ENCODE measurements at regions not wholly inside any gene's neighbourhood (a gene's known extent, or its start where the extent isn't known, plus 50 kb on each side); places are given as distances from the start of the nearest gene placed in this dataset.
"Not testable (repeated sequence)": the region's sequence is repeated elsewhere in the genome, so short reads cannot be mapped to it uniquely, and the experiment has no call there.

DNA sequence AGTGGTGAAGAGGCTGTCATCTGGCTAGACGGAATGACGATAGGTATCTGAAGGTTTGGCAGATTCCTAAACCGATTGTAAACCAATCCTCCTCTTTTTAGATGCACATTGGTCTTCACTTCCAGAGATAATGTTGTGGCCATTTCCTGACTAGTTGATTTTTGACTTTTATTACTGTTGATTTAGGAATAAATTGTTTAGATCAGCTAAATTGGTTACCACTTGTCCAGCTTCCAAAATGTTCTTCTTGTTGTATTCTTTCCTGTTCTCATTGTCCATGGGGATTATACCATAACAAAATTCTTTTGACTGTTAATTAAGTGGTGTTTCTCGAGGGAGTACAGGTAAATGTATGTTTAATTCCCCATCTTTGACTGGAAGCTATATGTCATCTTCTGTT is 119.7 kb downstream of the MACROH2A1 start:
- no peak for FAIRE-seq

DNA sequence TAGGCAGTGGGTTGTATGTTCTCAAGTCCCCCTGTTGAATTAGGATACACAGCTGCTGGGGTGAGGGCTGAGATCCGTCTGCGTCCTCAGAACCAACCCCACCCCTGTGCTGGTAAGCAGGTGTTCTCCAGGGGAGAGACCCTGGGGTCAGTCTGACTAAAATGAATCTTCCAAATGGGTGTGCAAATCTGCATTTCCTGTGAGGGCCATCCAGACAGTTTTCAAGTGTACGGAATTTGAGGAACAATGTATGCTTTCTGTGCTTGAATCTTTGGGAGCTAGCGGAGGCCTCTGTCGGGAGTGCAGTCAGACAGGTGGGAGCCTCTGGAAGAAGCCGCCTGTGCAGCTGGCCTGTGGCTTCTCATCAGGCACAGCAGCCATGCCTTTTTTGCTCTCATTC is 122.9 kb downstream of the MACROH2A1 start:
- FAIRE-seq, result no peak

DNA sequence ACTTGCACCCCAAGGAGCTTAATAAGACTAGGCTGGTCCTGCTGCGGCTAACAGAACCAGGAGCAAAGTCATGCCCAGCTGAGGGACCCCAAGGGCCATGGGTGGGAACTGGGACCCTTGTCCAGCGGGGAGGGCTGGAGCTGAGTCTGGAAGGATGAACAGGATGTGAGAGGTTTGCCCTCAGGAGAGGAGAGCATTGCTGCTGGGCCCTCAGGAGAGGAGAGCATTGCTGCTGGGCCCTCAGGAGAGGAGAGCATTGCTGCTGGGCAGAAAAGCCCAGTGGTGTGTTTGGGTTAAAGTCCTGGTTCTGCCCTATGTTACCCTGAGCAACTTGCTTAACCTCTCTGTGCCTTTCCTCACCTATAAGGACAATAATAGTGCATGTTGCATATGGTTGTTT is 125.8 kb downstream of the MACROH2A1 start:
- no peak for FAIRE-seq

DNA sequence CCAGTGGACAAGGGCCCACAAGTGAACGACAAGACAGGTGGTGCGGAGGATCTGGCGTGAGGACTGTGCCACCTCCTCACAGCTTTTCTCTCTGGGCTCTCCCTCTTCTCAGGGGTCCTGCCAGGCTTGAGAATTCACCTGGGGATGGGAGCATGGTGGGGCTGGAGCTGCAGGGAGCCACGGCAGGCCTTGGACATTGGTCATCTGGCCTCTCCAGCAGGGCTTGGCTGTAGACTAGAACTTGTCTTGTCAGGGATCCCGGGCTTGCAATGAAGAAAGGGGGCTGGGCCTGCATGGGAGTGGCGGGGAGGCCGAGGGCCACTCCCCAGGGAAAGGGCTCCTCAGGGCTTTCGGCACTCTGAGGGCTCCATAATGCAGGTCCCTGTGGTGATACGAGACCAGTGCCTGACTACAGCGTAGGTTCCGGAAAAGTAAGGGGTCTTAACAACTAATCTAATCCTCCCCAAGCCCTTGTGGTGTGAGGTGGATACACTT is 126.7 kb downstream of the MACROH2A1 start:
- no peak for FAIRE-seq

DNA sequence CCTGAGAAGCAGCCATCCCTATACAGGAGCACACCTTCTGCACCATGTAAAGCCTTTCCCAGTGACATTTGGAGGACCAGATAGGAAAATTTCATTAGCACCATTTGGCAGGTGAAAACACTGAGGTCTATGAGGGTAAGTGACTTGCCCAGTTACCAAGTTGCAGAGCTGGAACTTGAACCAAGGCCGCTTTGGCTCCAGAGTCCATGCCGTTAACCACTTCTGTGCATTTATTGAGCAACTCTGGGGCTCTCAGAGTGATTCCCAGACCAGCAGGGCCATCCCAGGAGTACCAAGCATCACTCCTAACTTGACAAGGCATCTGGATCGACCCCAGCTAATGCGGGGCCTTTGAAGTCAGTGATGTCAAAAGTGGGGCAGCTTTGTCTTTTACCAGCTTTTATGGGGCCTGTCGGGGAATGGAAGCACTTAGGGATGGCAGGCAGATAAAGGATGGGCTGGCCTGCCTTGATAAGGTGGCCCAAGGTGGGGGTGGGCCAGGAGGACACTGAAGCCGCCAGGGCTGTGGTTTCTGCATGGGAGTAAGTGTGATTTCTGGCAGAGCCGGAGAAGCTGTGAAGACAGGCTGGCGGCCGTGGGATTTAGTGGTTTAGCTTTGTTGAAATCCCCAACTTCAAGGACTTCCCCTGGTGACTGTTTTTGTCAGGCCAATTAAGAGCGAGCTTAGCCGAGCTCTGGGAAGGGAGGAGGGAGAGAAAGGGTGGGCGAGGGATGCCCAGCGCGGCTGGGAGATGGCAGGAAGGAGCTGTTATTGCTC is 127.3 kb downstream of the MACROH2A1 start:
- no peak for FAIRE-seq

DNA sequence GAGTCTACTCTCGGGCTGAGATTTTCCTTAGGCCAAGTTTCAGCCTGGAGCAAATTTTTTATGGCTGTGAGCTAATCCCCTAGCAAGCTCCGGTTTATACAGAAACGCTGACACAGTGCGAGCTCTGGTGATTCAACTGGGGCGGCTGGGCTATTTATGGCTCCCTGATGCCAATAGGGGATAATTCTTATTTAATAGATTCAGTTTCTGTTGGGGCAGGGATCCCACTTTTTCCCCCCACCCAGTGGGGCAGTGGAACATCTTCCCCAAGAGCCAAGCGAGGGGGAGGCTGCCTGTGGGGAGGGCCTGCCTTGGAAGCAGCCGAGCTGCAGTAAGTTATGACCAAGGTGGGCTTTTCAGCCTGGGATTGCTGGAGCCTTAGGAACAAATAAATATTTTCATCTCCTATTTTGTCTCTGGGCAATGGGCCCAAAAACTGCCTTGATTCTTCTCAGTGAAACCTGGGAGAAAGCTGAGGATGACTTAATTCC is 129.1 kb downstream of the MACROH2A1 start:
- FAIRE-seq, result no peak

DNA sequence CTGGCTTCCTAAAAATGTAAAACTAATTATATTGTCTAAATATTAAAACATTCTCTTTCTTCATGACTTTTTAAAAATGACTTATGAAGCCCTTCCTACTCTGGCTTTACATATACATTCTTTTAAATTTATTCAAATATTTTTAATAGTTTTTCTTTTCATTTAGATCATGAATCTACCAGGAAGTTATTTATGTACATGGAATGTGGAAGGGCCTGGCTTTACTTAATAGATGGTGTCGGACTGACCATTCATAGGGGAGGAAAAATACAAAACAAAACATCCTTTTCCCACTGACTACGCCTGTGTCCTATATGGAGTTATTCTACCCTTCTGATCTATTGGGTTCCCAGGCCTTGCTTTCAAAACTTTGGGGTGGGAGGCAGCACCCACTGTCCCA is 129.8 kb downstream of the MACROH2A1 start:
- no peak for FAIRE-seq

DNA sequence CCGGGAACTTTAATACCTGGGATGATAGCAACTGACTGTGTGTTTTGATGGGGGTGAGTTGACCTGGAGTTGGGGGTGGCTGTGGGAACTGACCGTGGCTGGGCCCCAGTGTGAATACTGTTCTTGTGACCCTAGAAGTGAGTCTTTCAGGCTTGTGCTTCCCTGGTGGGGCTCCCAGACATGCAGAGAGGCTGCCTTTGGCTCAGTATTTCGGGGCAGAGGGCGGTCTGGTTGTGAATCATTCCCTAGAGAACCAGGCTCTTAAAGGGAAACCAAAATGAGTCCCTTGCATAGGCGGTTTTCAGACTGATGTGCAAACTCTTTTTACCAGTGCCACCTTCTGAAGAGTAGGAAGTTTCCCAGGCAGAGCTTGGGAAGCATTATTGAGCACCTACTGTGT is 132.1 kb downstream of the MACROH2A1 start:
- no peak for FAIRE-seq

DNA sequence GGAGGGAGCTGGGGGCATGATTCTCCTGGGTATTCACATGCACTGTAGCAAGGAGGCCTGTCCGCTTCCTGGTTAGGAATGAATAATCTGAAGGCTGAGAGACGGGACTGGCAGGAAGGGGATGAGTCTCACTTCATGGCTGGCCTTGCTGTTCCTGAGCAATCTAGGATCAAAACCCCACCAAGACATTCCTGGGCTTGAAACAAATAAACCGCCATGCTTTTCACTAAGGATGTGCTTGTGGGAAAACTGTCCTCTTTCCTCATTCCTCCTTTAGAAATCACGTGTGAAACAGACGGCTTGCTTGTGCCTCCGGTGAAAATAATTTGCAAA is 132.8 kb downstream of the MACROH2A1 start:
- no peak for FAIRE-seq

DNA sequence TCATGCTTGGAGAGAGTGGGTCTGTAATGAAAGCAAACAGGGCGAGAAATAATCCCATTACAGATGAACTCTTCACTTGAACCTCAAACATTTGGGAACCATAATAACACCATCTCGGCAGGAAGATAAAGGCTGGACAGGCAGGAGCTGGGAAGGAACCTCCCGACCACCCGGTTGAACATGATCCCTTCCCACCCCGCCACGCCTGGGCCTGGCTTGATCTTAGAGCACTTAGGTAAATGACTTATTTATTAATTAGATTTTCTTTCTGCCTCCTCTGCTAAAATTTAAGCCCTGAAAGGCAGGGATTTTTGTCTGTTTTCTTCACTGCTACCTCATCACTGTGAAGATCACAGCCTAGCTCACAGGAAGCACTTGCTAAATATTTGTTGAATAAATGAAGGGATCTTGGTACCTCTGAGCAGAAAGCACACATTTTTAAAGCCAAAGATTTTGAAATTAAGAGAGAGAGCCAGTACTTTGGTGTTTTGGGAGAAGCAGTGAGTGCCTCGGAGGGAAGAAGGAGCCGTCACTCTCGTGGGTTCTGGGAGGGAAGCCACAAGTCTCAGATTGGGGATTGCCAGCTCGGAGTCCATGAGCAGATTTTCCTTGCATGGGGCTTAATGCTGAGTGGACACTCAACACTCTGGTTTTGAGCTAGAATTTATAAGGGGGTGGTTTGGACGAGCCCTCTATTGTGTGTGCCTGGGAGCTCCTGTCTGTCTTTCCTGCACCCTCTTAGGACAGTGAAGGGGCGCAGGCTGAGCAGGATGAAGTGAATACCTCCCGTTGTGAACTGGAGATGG is 133.3 kb downstream of the MACROH2A1 start:
- no peak for FAIRE-seq

DNA sequence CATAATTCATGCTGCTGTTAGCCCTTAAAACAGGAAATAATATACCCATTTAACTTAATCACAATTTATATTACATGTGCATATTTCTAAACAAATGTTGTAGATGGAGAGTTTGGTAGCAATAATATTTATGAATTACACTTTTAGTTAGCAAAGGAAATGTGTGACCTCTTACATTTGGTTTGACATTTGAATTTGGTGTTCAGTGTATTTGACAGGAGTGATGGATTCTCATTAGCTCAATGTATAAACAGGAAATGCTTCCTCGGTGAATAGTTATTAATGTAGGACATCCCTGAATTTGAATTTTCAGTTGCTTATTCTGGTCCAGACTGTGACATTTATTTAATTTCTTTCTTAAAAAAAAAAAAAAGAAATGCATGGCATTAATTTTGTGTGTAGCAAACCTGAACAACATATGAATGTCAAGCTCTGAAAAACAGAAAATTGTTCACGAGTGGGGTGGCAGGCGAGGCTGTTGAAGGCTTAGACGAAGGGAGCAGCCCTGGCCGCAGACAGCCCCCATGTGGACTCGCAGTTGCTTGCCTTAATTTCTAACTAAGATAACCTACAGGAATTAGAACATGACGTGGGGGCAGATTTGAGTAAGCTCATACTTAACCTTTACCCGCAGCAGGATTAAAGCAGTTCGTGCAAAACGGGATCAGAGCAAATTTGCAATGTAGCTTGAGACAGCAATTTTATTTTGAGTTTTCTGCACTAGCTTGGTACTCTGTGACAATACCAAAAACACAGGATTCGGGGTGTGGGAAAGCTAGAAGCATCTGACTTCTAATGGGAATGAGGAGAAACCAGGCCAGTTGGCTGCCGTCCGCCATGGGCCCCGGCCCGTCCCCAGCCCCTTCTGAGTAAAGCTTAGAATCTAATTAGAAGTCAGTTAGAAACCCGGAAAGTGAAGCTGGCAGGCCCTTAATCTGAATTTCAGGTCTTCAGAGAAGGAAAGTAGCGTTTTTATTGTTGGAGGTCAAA is 134.3 kb downstream of the MACROH2A1 start:
- FAIRE-seq, result no peak

DNA sequence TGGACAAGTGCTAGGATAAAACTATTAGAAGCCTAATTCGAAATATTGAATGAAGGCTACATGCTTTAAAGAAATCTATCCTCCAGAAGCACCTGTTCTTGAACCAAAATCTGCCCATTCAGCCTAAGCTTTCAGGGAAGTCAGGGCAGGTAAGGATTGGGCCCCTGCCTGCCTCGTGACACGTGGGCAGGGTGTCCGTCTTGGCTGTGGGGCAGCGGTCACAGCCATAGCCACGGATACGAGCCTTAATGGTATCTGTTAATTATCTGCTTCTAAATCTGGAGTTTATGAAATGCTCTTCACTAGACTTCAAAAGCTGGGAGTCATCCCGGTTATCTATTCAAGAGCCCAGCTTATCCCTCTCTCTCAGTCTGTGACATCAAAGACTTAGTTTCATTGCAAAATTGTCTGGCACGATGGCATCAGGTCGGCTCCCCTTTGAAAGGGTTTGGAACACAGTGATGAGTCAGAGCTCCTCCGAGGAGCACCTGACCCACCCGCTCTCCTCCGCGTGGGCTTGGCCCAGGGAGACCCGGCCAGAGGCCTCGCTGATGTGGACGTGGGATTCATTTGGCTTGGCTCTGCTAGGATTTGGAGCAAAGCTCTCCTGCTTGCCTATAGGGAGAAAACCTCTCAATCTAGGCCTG is 135.9 kb downstream of the MACROH2A1 start:
- FAIRE-seq, result no peak

DNA sequence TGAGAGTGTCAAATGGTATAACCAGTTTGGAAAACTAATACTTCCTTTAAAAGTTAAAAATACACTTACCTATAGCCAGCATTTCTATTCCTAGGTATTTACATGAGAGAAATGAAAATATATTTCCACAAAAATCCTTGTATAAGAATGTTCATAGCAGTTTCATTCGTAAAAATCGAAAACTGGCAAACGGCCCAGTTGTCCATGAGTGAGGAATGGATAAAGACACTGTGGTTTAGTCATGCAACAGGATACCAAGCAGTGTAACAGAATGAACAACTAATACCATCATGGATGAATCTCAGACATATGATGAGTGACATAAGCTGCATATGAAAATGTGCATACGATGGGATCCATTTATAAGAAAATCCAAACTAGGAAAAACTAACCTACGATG is 136.7 kb downstream of the MACROH2A1 start:
- FAIRE-seq, result no peak

DNA sequence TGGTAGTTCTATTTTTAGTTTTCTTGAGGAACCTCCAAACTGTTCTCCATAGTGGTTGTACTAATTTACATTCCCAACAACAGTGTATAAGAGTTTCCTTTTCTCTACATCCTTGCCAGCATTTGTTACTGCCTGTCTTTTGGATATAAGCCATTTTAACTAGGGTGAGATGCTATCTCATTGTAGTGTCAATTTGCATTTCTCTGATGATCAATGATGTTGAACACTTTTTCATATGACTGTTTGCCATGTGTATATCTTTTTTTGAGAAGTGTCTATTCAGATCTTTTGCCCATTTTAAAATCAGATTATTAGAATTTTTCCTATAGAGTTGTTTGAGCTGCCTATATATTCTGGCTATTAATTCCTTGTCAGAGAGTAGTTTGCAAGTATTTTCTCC is 138.9 kb downstream of the MACROH2A1 start:
- FAIRE-seq, result not testable (repeated sequence)

DNA sequence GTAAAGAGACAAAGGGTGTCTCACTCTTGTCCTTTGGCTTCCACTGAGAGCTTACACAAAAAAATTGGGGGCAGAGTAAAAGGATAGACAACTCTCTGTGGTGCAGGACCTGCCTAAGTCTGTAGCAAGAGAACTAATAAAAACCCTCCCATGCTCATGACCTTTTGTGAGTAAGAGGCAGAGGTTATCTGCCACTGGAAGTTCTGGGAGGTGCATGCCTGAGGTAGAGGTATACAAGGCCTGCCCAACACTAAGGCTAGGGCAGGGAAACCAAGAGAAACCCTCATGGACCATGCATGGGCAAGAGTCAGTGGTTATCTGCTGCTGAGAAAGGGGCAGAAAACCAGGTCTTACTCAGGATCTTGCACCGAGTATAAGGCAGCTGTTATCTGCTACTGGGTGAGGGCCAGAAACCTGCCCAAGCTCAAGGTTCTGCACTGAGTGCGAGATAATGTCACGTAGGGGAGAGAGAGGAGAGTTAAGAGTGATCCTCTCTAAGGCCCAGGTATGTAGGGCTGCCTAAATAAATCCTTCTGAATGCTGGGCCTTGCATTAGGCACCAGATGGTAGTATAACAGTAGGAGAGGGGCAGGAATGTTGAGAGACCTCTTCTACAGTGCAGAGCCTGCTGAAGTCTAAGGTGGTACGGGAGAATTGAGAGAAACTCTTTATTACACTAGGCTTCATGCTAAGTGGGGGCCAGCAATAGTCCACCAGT is 143.4 kb downstream of the MACROH2A1 start:
- FAIRE-seq, result no peak

DNA sequence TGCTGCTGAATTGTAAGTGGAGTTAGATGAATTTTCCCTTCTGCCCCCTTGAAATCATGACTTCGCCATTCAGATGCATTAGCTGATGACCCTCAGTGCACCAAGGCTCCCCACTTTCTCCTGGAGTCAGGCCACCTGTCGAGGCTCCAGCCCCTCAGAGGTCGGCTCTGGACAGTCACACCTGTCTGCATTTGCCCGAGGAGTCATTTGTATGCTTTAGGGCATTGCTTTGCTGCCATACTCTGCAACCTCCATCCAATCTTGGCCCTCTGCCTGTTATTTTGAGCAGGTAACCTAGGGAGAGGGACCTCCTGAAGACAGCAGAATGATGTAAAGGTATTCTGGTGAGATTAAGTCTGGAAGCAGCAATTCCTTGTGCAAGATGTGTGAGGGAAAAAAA is 144.8 kb downstream of the MACROH2A1 start:
- no peak for FAIRE-seq

DNA sequence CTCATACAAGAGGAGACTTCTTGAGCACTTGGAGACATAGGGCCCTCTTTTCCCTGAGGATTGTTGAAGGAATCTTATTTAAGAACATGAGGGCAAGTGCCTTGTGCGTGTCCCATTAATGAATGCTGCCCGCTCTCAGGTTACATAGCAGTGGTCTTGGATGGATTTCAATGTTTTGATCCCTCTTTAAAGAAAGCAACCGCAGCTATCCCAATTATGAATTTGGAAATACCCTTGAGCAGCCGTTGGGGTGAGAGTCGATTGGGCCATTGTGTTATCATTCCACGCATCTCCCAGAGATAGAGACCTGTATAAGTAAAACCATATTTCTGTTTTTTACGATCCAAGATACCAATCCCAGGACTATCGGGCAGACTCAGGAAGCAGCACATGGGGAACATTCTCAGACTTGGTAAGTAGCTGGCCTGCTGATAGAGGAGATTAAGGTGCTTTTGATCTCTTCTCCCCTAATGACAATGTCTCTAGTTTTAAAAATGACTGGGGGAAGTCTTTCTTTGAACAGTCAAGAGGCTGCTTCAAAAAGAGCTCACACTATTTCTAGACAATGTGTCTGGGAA is 145.3 kb downstream of the MACROH2A1 start:
- no peak for FAIRE-seq

DNA sequence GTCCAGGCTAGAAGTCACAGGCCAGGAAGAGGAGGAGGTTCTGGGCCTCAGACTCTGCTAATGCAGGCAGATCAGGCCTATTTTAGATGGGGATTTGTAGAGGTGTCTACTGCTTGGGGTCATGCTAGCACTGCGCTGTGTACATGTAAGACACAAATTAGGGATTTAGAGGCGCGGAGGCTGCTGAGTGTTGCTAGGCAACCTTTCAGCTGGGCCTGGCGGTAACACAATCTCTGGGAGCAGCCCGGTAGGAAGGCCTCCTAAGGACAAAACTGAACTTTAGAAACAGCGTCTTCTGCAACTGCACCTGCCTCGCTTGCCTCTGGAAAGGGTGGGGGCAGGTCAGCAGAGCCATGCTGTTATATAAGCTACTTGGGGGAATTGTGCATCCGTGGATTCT is 147.9 kb downstream of the MACROH2A1 start:
- FAIRE-seq, result no peak

DNA sequence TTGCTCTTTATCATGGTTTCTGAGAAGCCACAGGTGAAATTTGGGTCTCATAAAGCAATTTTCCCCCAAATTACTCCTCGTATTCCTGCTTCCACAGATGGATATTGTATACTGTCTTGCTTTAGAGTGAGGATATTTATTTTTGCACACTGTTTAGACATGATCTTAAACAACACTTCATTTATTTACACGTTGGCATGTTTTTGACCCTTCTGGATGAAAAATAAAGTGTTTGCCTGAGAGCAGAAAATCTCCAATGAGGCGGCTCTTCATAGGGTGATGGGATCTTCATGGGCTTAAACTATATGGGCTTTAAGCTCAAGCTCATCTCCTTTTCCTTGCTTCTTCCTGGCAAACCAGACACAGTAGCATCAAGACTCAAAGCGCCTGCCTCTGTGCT is 148.4 kb downstream of the MACROH2A1 start:
- no peak for FAIRE-seq

DNA sequence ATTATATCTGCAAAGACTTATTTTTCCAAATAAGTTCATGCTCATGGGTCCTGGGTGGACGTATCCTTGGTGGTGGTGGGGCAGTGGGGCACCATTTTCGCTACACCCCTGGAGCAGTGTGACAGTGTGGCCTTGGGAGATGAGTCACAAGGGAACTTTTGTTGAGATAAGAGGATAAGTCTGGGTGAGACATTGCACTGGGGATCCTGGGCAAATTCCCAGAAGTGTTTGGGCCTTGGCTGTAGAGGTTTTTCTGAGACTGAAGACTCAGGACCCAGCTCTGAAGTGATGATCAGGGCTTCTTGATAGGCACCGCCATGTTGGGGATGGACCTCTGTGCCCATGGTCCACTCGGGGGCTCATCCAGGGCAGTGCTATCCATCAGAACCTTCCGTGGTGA is 149.4 kb downstream of the MACROH2A1 start:
- no peak for FAIRE-seq

DNA sequence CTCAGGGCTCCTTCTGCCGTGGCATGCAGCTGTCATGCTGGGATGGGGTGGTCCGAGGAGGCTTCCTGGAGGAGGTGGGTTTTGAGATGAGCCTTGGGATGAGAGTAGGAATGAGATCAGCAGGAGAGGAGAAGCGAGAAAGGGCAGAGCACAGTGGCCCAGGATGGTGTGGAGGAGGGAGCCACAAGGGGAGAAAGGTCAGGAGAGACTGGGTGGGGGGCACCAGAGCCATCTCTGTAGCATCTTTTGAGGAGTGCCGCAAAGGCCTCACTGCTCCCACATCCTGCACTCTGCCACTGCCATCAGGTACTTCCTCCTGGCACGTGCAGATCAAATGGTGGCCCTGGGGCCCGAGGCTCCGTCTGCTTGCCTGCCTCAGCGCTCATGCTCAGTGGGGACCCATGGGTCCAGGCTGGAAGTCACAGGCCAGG is 150.2 kb downstream of the MACROH2A1 start:
- FAIRE-seq, result no peak
